A673 (cell line): ENCODE measurements at regions not wholly inside any gene's neighbourhood (a gene's known extent, or its start where the extent isn't known, plus 50 kb on each side); places are given as distances from the start of the nearest gene placed in this dataset.

Experiments used
- BruUV-seq: library from RNA; stranded (reverse); fragments of 400-500 nt; replicated peaks from 2 replicates; lab custom pipeline; 2021; lab: Mats Ljungman, UMichigan
- CTCF ChIA-PET: fragments of 300-600 bp; sonication (Branson Sonifier 250); formaldehyde crosslinking; loops from one replicate; lab custom pipeline; 2022; ENCODE audit warnings: antibody characterized with exemption; lab: Charles Lee
- POLR2A ChIA-PET: fragments of 300-600 bp; sonication (Branson Sonifier 250); formaldehyde crosslinking; loops from one replicate; lab custom pipeline; 2022; ENCODE audit warnings: antibody characterized with exemption; ENCODE audit not compliant: low non-redundant PET; lab: Charles Lee
- DNase-seq: peaks from one replicate; pipeline ENCODE4 v3.0.0-alpha.2; 2015; ENCODE audit warnings: low spot score
- H3K27ac ChIP-seq: fragments of 200-600 bp; sonication (generic); 2 replicates; pipeline ENCODE4 v1.5.1; 2016; ENCODE audit warnings: mixed run types, low read depth, mild to moderate bottlenecking, mixed read lengths, antibody characterized with exemption, low read length; ENCODE audit not compliant: poor library complexity, severe bottlenecking
- H3K27me3 ChIP-seq: fragments of 200-600 bp; sonication (generic); replicated peaks from 2 replicates; pipeline ENCODE4 v1.6.1; 2017; ENCODE audit warnings: mixed run types, low read depth, mild to moderate bottlenecking, mixed read lengths, antibody characterized with exemption, low read length; ENCODE audit not compliant: insufficient read depth, poor library complexity
- H3K36me3 ChIP-seq: fragments of 200-600 bp; sonication (generic); 2 replicates; pipeline ENCODE4 v1.6.1; 2016; ENCODE audit warnings: mixed run types, mild to moderate bottlenecking, mixed read lengths, antibody characterized with exemption, low read length; ENCODE audit not compliant: insufficient read depth, poor library complexity, severe bottlenecking
- H3K4me1 ChIP-seq: fragments of 200-600 bp; sonication (generic); 2 replicates; pipeline ENCODE4 v1.6.1; 2017; ENCODE audit warnings: mixed run types, mild to moderate bottlenecking, mixed read lengths, antibody characterized with exemption, low read length; ENCODE audit not compliant: insufficient read depth, poor library complexity, severe bottlenecking
- H3K4me3 ChIP-seq: fragments of 200-600 bp; sonication (generic); 2 replicates; pipeline ENCODE4 v1.5.1; 2016; ENCODE audit warnings: low read depth, mixed run types, mild to moderate bottlenecking, mixed read lengths, low read length; ENCODE audit not compliant: poor library complexity, severe bottlenecking
- H3K9me3 ChIP-seq: fragments of 200-600 bp; sonication (generic); 2 replicates; pipeline ENCODE4 v1.6.1; 2016; ENCODE audit warnings: mixed run types, low read depth, mild to moderate bottlenecking, mixed read lengths, antibody characterized with exemption, low read length; ENCODE audit not compliant: poor library complexity, severe bottlenecking
- EZH2 ChIP-seq: fragments of 200-600 bp; sonication (generic); IDR thresholded peaks from 2 replicates; pipeline ENCODE4 v1.6.1; 2017; ENCODE audit warnings: borderline replicate concordance, low read depth, mild to moderate bottlenecking, mixed read lengths, antibody characterized with exemption, low read length; ENCODE audit not compliant: poor library complexity, severe bottlenecking
- intact Hi-C: fragments of 100-400 bp; cut with micrococcal nuclease; formaldehyde crosslinking; loops from one replicate; pipeline ENCODE4 v1.10.0; 2022; ENCODE audit not compliant: unreplicated experiment
- TF ChIP-seq, protein P1 (sequence below): fragments of 300-800, 200-600 bp; sonication (generic); conservative IDR thresholded peaks from 2 replicates; pipeline ENCODE4 v1.5.1; 2017; ENCODE audit warnings: low read depth, mild to moderate bottlenecking, antibody characterized with exemption, low read length, moderate library complexity, mixed read lengths

DNA sequence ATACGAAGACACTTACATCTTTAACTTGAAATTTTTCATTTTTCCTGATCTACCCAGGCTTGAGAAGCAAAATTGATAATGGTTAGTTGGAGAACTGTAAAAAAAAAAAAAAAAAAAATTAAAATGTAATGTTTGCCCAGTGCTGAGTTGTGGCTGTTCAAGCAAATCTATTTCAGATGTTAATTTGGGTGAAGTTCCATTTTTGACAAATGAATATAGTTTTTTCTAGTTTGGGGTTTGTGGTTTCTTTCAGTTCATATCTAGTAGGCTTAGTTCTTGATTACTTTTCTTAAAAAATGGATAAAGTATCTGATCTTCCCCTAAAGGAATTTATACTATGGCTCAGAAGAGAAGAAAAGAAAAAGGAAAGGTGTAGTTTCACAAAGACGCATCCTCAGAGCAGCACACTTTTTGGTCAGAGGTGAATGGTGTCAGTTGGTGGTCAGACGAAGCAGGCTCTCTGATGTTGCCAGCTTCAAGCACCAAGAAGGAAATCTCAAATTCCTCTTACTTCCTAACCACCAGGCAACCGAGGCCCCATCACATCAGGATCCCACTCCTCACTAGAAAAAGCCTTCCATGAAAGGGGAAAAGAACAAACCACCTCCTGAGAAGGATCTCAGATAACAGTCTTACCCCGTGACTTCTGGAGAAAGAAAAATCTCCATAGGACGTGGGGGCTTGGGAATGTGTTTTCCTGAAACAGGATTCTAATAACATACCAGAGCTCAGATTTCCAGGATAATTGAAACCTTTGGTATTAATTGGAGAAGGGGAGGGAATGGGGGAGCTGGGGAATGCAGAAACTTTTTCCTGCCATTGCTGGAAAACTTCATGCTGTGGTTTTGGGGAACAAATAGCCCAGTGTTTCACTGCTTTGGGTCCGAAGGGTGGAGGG lies 396.2 kb downstream of the CD83 start:
- Histone ChIP-seq H3K27me3 (no peaks in the 10 kb centered on the region), H3K4me1 (peaks cover 5% of the 10 kb centered on the region), H3K9me3 (no peaks in the 10 kb centered on the region), H3K4me3 (no peak overlapping the region), H3K27ac (no peak overlapping the region), H3K36me3 (no peaks in the 10 kb centered on the region)
- intact Hi-C loops: no loop called here
- no peak for DNase-seq
- CTCF ChIA-PET: no interaction called here
- TF ChIP-seq EZH2: no peak
- TF ChIP-seq, protein P1, sequence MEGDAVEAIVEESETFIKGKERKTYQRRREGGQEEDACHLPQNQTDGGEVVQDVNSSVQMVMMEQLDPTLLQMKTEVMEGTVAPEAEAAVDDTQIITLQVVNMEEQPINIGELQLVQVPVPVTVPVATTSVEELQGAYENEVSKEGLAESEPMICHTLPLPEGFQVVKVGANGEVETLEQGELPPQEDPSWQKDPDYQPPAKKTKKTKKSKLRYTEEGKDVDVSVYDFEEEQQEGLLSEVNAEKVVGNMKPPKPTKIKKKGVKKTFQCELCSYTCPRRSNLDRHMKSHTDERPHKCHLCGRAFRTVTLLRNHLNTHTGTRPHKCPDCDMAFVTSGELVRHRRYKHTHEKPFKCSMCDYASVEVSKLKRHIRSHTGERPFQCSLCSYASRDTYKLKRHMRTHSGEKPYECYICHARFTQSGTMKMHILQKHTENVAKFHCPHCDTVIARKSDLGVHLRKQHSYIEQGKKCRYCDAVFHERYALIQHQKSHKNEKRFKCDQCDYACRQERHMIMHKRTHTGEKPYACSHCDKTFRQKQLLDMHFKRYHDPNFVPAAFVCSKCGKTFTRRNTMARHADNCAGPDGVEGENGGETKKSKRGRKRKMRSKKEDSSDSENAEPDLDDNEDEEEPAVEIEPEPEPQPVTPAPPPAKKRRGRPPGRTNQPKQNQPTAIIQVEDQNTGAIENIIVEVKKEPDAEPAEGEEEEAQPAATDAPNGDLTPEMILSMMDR: no peak
- POLR2A ChIA-PET: no interaction called here
- BruUV-seq: no TSS peak

DNA sequence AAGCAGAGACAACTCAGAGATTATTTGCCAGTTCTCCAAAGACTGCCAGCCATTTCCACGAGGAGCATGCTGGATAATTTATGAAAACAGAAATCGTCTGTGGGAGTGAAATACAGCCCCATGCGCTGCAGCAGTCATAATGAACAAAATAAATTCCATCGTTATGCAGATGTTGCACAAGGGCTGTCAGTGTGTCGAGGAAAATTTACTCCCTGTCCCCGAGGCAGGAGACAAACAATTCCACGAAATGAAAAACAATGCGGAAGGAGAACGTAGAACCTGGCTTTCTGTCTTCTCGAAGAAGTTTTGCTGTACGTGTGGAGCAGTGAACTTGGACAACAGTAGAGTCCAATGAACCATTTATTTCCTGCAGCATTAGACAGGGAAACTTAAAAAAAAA lies 399.4 kb downstream of the CD83 start:
- no peaks in the 10 kb centered on the region for H3K27me3 ChIP-seq
- no peaks in the 10 kb centered on the region for H3K9me3 ChIP-seq
- no peaks in the 10 kb centered on the region for H3K36me3 ChIP-seq
- DNase-seq: no peak
- no peak overlapping the region for H3K27ac ChIP-seq
- H3K4me1 ChIP-seq: peaks cover 6% of the 10 kb centered on the region
- no peak overlapping the region for H3K4me3 ChIP-seq
- intact Hi-C loops: no loop called here
- TF ChIP-seq, protein P1: no peak
- no peak for TF ChIP-seq EZH2
- ChIA-PET CTCF (no interaction called here), POLR2A (no interaction called here)
- BruUV-seq: no TSS peak

DNA sequence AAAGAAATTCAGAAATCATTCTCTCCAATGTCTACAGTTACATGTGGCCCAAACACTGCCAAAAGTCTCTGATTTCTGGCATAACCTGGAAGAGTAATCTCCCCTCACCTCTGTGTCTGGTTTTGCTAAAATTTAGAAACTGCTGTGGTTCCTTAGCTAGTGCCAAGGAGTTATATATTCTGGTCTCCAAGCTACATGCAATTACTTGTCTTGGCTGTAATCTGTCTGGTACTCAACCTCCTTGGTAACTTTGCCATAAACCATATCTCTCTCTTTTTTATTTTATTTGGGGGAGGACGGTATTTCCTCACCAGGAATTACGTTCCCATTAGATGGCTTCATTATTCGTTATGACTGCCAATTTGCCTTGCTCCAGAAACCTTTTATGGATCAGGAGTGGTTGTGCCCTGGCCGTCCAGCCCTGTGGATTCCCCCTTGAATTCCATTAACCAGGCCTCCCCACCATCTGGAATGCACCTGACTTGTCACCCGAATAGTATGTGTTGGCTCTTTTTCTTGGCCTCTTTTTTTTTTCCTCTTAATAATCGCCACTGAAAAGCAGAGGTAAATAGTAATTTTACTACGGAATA lies 400.0 kb downstream of the CD83 start:
- Histone ChIP-seq H3K36me3 (no peaks in the 10 kb centered on the region), H3K27me3 (no peaks in the 10 kb centered on the region), H3K27ac (no peak overlapping the region), H3K9me3 (no peaks in the 10 kb centered on the region), H3K4me3 (no peak overlapping the region), H3K4me1 (peaks cover 6% of the 10 kb centered on the region)
- DNase-seq: no peak
- CTCF ChIA-PET: no interaction called here
- no TSS peak for BruUV-seq
- intact Hi-C loops: no loop called here
- POLR2A ChIA-PET: no interaction called here
- TF ChIP-seq, protein P1: no peak
- TF ChIP-seq EZH2: no peak
